ENCODE measurements at regions not wholly inside any gene's neighbourhood (a gene's known extent, or its start where the extent isn't known, plus 50 kb on each side); places are given as distances from the start of the nearest gene placed in this dataset.

DNA sequence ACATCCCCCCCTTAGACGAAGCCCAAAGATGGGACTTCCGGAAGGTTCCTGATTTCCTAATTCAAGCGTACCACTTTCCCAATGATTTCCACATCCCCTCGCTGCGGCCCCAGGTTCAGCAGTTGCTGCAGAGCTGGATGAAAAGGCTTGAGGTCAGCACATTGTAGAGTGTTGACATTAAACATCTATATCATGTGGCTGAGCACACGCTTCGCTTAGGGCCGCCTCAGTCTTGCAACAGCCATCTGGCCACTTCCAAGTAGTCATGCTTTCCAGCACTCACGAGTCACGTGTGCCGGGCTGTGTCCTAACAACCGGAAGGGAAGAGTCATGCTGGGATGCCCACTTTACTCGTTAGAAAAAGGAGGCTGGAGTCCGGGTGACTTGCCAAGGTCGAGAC is 340.6 kb upstream of the IRX4 start:
- no peak overlapping the region for H3K27ac ChIP-seq
- TF ChIP-seq, protein P1, sequence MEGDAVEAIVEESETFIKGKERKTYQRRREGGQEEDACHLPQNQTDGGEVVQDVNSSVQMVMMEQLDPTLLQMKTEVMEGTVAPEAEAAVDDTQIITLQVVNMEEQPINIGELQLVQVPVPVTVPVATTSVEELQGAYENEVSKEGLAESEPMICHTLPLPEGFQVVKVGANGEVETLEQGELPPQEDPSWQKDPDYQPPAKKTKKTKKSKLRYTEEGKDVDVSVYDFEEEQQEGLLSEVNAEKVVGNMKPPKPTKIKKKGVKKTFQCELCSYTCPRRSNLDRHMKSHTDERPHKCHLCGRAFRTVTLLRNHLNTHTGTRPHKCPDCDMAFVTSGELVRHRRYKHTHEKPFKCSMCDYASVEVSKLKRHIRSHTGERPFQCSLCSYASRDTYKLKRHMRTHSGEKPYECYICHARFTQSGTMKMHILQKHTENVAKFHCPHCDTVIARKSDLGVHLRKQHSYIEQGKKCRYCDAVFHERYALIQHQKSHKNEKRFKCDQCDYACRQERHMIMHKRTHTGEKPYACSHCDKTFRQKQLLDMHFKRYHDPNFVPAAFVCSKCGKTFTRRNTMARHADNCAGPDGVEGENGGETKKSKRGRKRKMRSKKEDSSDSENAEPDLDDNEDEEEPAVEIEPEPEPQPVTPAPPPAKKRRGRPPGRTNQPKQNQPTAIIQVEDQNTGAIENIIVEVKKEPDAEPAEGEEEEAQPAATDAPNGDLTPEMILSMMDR (IDR thresholded peaks at IDR 0.05), result no peak
- TF ChIP-seq ZFX (IDR thresholded peaks at IDR 0.05; ENCODE audit: borderline replicate concordance), result no peak

DNA sequence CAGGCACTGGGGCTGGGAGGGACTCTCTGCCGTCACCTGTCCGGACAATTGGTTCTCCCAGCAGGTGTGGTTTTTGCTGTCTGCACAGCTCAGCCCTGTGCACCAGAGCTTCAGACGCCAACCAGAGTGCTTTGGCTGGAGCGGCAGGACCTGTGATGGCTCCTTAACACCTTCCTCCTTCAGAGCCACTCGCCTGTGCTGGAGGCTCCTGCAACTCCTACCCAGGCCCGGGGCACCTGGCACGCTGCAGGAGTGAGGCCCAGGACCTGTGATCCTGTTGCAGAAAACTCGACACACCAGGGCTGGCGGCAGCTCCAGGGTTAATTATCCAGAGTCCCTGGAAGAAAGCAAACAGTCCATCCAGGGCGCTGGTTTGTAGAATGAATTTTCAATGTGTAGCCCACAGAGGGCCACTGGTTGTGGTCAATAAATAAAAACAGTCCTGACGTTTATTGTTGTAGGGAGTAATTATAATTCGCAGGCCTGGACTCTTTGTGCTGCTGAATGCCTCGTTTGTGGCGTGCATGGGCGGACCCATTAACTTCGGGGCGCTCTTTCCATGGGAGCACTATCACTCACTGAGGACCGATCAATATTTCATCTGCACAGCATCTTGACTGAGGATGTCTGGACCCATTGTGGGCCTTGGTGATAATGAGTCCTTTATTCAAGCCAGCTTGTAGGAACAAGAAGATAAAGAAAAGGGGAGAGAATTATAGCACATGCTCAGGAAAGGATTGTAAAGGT is 339.7 kb upstream of the IRX4 start:
- H3K27ac ChIP-seq, result no peak overlapping the region
- no peak for TF ChIP-seq ZFX (IDR thresholded peaks at IDR 0.05; ENCODE audit: borderline replicate concordance)
- TF ChIP-seq, protein P1 (IDR thresholded peaks at IDR 0.05), result no peak

DNA sequence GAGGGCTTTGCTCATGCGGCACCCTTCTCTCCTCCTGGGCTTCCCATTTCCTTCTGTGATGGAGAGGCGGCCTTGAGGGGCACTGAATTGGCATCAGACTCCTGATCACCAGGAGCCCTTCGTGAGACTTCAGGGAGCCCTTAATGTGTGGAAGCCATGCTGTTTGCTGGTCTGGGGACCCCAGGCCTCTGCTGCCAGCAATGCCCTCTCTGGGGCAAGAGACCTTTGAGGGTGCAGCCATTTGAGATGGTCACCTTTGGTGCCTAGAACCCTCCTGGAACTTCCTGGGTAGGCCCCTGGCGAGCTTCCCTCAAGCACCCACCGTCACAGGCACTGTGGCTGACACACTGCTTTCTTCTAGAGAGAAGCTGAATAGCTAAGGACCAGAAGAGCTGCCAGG is 338.7 kb upstream of the IRX4 start:
- no peak overlapping the region for H3K27ac ChIP-seq
- TF ChIP-seq ZFX (IDR thresholded peaks at IDR 0.05; ENCODE audit: borderline replicate concordance), result no peak
- TF ChIP-seq, protein P1 (IDR thresholded peaks at IDR 0.05), result no peak

DNA sequence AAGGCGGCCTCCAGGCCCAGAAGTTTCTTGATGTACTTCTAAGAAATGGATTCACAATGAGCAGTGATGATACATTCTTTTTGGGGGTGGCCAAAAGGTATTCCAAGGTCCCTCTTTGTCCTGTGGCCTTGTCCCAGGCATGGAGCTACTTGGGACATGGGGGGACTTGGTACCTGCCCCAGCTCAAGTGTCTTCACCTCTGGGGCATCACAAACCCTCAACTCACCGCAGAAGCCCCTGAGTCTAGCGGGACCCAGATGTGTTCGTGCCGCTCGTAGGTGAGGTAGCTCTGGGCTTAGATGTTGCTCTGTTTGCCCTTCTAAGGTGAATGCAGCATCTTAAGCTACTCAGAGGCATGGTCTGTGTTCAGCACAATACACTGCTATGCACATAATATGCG is 338.0 kb upstream of the IRX4 start:
- no peak overlapping the region for H3K27ac ChIP-seq
- TF ChIP-seq, protein P1 (IDR thresholded peaks at IDR 0.05), result no peak

DNA sequence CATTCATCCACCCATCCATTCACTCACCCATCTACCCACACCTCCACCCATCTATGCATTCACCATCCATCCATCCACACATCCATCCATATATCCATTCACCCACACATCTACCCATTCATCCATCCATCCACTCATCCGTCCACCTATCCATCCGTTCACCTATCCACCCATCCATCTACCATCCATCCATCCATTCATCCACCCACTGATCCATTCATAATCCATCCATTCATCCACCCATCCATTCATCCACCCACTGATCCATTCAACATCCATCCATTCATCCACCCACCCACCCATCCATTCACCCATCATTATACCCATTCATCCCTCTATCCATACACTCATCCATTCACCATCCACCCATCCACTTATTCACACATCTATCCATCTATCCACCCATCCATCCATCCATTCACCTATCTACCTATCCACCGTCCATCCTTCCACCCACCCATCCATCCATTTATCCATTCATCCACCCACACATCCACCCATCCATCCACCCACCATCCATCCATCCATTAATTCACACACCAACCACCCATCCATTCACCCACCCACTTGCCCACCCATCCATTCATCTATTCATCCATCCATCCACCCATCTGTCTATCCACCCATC is 336.5 kb upstream of the IRX4 start:
- TF ChIP-seq, protein P1 (IDR thresholded peaks at IDR 0.05), result no peak
- TF ChIP-seq ZFX (IDR thresholded peaks at IDR 0.05; ENCODE audit: borderline replicate concordance), result no peak
- H3K27ac ChIP-seq, result no peak overlapping the region

DNA sequence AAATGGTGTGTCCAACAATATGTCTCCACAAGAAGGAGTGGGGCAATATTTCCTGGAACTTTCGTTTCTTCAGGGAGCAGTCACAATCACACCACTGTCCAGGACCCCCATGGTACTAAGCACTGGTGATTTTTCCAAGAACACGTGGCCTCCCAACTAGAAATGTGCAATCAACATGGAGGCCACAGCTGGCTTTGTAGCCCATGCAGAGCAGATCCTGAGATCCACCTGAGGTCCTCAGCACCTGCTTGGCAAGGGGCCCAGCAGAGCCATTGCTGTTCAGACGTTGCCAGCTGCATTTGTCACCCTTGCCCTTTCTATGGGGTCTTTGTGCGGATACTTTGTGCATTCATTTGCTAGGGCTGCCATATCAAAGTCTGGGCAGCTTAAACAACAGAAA is 334.5 kb upstream of the IRX4 start:
- no peak overlapping the region for H3K27ac ChIP-seq
- TF ChIP-seq, protein P1 (IDR thresholded peaks at IDR 0.05), result no peak
- TF ChIP-seq ZFX (IDR thresholded peaks at IDR 0.05; ENCODE audit: borderline replicate concordance), result no peak

DNA sequence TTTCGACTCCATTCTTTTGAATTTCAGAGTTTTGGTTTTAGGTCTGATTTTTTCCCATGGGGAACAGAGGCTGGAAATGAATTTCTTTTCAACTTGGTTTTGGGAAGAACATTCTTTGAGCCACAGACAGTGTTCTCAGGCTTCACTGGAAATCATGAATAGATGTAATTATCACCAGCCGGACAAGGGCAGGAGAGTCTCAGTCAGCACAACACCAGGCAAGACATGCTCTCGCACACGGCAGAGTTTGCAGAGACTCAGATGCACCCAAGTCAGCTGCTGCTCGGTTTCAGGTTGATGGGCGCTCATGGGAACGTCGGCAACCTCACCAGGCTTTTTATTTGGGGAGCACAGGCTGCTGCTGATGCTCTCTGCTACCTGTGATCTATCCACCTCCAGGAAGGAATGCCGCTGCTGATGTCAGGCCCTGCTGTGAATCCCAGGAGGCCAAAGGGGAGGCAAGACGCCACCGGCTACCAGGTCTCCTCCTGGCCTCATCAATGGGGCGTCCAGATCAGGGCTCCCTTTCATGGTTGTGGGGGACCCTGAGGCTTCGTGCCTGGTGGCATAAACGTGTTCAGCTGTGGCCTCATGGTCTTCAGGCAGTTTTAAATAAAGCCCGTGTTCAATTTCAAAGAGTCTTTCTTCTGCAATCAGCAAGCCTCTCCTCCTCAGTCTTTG is 332.3 kb upstream of the IRX4 start:
- no peak overlapping the region for H3K27ac ChIP-seq

More for the DNA sequence above, 332.3 kb upstream of the IRX4 start:
- TF ChIP-seq, protein P1 (IDR thresholded peaks at IDR 0.05), result no peak
- no peak for TF ChIP-seq ZFX (IDR thresholded peaks at IDR 0.05; ENCODE audit: borderline replicate concordance)
